ENCODE measurements at regions not wholly inside any gene's neighbourhood (a gene's known extent, or its start where the extent isn't known, plus 50 kb on each side); places are given as distances from the start of the nearest gene placed in this dataset.

DNA sequence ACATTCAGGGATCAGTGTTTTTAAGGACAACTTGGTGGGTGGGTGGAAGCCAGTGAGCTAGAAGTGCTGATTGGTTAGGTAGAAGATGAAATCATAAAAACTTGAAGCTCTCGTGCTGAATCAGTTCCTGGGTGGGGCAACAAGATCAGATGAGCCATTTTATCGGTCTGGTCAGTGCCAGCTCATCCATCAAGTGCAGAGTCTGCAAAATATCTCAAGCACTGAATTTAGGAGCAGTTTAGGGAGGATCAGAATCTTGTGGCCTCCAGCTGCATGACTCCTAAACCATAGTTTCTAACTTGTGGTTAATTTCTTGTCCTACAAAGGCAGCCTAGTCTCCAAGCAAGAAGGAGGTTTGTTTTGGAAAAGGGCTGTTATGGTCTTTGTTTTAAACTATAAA is 166.4 kb downstream of the FAM170A start:
- Histone ChIP-seq H3K27me3 (no peaks in the 10 kb centered on the region), H3K36me3 (no peaks in the 10 kb centered on the region), H3K9me3 (no peaks in the 10 kb centered on the region), H3K4me1 (no peaks in the 10 kb centered on the region), H3K9ac (ENCODE audit: low read depth in 2 of 2, low read length in 2 of 2) (no peak overlapping the region), H3K4me3 (no peak overlapping the region), H3K27ac (no peak overlapping the region)
- no peak for TF ChIP-seq CTCF (IDR thresholded peaks at IDR 0.05)
- intact Hi-C loops (cut with DNase I) = no loop called here
- no peak for DNase-seq

- H3K4me1 ChIP-seq = no peaks in the 10 kb centered on the region
- no peak overlapping the region for H3K27ac ChIP-seq
- H3K9ac ChIP-seq (ENCODE audit: low read depth in 2 of 2, low read length in 2 of 2) = no peak overlapping the region
- TF ChIP-seq CTCF (IDR thresholded peaks at IDR 0.05) = no peak
- no peaks in the 10 kb centered on the region for H3K36me3 ChIP-seq
- H3K27me3 ChIP-seq = no peaks in the 10 kb centered on the region
- DNase-seq = no peak
- H3K9me3 ChIP-seq = no peaks in the 10 kb centered on the region
- intact Hi-C loops (cut with DNase I) = no loop called here
- no peak overlapping the region for H3K4me3 ChIP-seq
Measured at GRCh38 chr5:119801570-119801969, 172.2 kb downstream of the FAM170A start.

- no peaks in the 10 kb centered on the region for H3K9me3 ChIP-seq
- no peak overlapping the region for H3K27ac ChIP-seq
- intact Hi-C loops (cut with DNase I) = no loop called here
- no peaks in the 10 kb centered on the region for H3K36me3 ChIP-seq
- H3K4me3 ChIP-seq = no peak overlapping the region
- TF ChIP-seq CTCF (IDR thresholded peaks at IDR 0.05) = no peak
- H3K27me3 ChIP-seq = no peaks in the 10 kb centered on the region
- H3K9ac ChIP-seq (ENCODE audit: low read depth in 2 of 2, low read length in 2 of 2) = no peak overlapping the region
- no peak for DNase-seq
- no peaks in the 10 kb centered on the region for H3K4me1 ChIP-seq
Measured at GRCh38 chr5:119808024-119808423, 178.7 kb downstream of the FAM170A start.

GRCh38 chr5:119808474-119808873 is 179.1 kb downstream of the FAM170A start:
- H3K4me3 ChIP-seq = no peak overlapping the region
- H3K9ac ChIP-seq (ENCODE audit: low read depth in 2 of 2, low read length in 2 of 2) = no peak overlapping the region
- no peaks in the 10 kb centered on the region for H3K4me1 ChIP-seq
- H3K36me3 ChIP-seq = no peaks in the 10 kb centered on the region
- H3K27me3 ChIP-seq = no peaks in the 10 kb centered on the region
- no peak overlapping the region for H3K27ac ChIP-seq
- no peaks in the 10 kb centered on the region for H3K9me3 ChIP-seq
- no peak for TF ChIP-seq CTCF (IDR thresholded peaks at IDR 0.05)
- no peak for DNase-seq
- intact Hi-C loops (cut with DNase I) = no loop called here

DNA sequence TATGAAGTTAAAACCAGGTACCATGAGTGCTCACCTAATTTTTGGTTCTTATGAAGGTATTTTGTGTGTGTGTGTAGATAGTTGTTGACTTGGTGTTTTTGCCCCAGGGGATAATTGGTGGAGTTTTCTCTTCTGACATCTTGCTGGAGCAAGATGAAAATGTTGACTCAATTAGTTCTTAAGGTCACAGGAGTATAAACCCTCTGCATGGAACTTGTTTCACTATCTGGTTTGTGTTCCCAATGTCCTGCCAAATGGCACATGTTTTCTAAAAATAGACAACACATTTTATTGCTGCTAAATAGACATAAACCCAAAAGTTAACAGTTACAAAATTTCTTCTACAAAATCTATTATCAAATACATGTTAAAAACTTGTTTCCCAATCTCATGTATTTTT is 180.9 kb downstream of the FAM170A start:
- Histone ChIP-seq H3K9me3 (no peaks in the 10 kb centered on the region), H3K4me3 (no peak overlapping the region), H3K27me3 (no peaks in the 10 kb centered on the region), H3K27ac (no peak overlapping the region), H3K9ac (ENCODE audit: low read depth in 2 of 2, low read length in 2 of 2) (no peak overlapping the region), H3K4me1 (no peaks in the 10 kb centered on the region), H3K36me3 (no peaks in the 10 kb centered on the region)
- no peak for DNase-seq
- intact Hi-C loops (cut with DNase I) = no loop called here
- TF ChIP-seq CTCF (IDR thresholded peaks at IDR 0.05) = no peak

DNA sequence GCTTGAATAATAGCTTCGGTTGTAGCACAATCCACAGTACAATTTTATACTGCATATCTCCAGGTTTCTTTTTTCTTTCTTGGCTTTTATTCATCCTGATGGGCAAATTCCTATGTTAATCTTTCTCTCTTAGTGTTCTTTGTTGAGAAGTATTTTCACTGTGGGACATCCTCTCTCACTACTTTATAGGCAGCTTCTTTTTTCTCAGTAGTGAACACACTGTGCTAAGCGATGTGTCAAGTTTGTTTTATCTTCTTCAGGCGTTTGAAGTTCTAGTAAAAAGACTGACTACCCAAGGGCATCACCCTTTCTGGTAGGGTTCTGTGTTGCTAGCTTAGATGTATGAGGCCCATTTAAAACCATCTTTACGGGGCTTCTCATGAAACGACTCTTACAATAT is 182.1 kb downstream of the FAM170A start:
- H3K36me3 ChIP-seq = no peaks in the 10 kb centered on the region
- H3K9me3 ChIP-seq = no peaks in the 10 kb centered on the region
- intact Hi-C loops (cut with DNase I) = no loop called here
- H3K27me3 ChIP-seq = no peaks in the 10 kb centered on the region
- no peak overlapping the region for H3K9ac ChIP-seq (ENCODE audit: low read depth in 2 of 2, low read length in 2 of 2)
- no peaks in the 10 kb centered on the region for H3K4me1 ChIP-seq
- no peak overlapping the region for H3K27ac ChIP-seq
- DNase-seq = no peak
- TF ChIP-seq CTCF (IDR thresholded peaks at IDR 0.05) = no peak
- H3K4me3 ChIP-seq = no peak overlapping the region

Measured in colonic mucosa (tissue), 4 donors.